ENCODE measurements at regions not wholly inside any gene's neighbourhood (a gene's known extent, or its start where the extent isn't known, plus 50 kb on each side); places are given as distances from the start of the nearest gene placed in this dataset.

DNA sequence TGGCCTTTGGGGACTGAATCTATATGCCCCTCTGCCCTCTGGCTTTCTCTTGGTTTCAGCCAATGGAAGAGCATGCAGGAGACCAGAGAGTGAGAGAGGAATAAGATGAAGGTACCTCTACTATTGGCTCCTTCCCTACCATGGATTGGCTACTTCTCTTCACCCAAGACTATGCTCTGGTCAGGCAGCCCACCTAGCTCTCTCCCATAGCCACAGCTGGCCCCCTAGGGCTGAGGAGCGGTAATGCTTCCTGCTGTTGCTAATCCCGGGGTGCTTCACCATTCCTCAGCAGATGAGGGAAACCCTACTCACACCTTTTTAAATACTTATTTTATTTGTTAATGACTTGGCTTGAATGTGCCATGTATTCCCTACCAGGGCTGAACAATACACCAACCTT, 142.4 kb downstream of the MREG start:
- TF ChIP-seq, protein P1, sequence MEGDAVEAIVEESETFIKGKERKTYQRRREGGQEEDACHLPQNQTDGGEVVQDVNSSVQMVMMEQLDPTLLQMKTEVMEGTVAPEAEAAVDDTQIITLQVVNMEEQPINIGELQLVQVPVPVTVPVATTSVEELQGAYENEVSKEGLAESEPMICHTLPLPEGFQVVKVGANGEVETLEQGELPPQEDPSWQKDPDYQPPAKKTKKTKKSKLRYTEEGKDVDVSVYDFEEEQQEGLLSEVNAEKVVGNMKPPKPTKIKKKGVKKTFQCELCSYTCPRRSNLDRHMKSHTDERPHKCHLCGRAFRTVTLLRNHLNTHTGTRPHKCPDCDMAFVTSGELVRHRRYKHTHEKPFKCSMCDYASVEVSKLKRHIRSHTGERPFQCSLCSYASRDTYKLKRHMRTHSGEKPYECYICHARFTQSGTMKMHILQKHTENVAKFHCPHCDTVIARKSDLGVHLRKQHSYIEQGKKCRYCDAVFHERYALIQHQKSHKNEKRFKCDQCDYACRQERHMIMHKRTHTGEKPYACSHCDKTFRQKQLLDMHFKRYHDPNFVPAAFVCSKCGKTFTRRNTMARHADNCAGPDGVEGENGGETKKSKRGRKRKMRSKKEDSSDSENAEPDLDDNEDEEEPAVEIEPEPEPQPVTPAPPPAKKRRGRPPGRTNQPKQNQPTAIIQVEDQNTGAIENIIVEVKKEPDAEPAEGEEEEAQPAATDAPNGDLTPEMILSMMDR (IDR thresholded peaks at IDR 0.05), result no peak
- TF ChIP-seq POLR2A (IDR thresholded peaks at IDR 0.05) (no peak), EP300 (IDR thresholded peaks at IDR 0.05) (no peak)

Measured in ovary (tissue), 3 donors.